GM23338 (cell line): ENCODE measurements at regions not wholly inside any gene's neighbourhood (a gene's known extent, or its start where the extent isn't known, plus 50 kb on each side); places are given as distances from the start of the nearest gene placed in this dataset.
"Not testable (repeated sequence)": the region's sequence is repeated elsewhere in the genome, so short reads cannot be mapped to it uniquely, and the experiment has no call there.

Experiments used
- ATAC-seq: fragments of 200-7000 bp; cut with Tn5 transposase; 3 replicates; pipeline ENCODE4 v1.9.1; 2020
- DNase-seq: peaks from one replicate; pipeline ENCODE4 v3.0.0-alpha.2; 2015; ENCODE audit warnings: low spot score
- H2AFZ ChIP-seq: fragments of 200-600 bp; sonication (generic); 2 replicates; pipeline ENCODE4 v1.8.0; 2016; ENCODE audit warnings: antibody characterized with exemption, mild to moderate bottlenecking, moderate library complexity
- H3F3A ChIP-seq: fragments of 200-600 bp; sonication (generic); replicated peaks from 2 replicates; pipeline ENCODE4 v1.8.0; 2017; ENCODE audit warnings: antibody characterized with exemption, mixed run types, low read depth
- H3K27ac ChIP-seq: fragments of 200-600 bp; sonication (generic); 2 replicates; pipeline ENCODE4 v1.6.1; 2016; ENCODE audit warnings: low read depth
- H3K27me3 ChIP-seq: fragments of 200-600 bp; sonication (generic); 2 replicates; pipeline ENCODE4 v1.8.0; 2016; ENCODE audit warnings: mild to moderate bottlenecking, mixed run types, moderate library complexity; ENCODE audit not compliant: insufficient read depth
- H3K36me3 ChIP-seq: fragments of 200-600 bp; sonication (generic); 2 replicates; pipeline ENCODE4 v1.8.0; 2016; ENCODE audit warnings: mild to moderate bottlenecking; ENCODE audit not compliant: insufficient read depth
- H3K4me1 ChIP-seq: fragments of 200-600 bp; sonication (generic); 2 replicates; pipeline ENCODE4 v1.8.0; 2016; ENCODE audit warnings: mild to moderate bottlenecking, moderate library complexity; ENCODE audit not compliant: insufficient read depth
- H3K4me2 ChIP-seq: fragments of 200-600 bp; sonication (generic); 2 replicates; pipeline ENCODE4 v1.7.1; 2017; ENCODE audit warnings: mixed run types
- H3K4me3 ChIP-seq: fragments of 200-600 bp; sonication (generic); 2 replicates; pipeline ENCODE4 v1.6.1; 2016; ENCODE audit warnings: mixed run types
- H3K79me2 ChIP-seq: fragments of 200-600 bp; sonication (generic); replicated peaks from 2 replicates; pipeline ENCODE4 v1.8.0; 2017; ENCODE audit warnings: mild to moderate bottlenecking; ENCODE audit not compliant: insufficient read depth
- H3K9me2 ChIP-seq: fragments of 200-600 bp; sonication (generic); 2 replicates; pipeline ENCODE4 v1.8.0; 2017; ENCODE audit not compliant: insufficient read depth
- H4K20me1 ChIP-seq: fragments of 200-600 bp; sonication (generic); replicated peaks from 2 replicates; pipeline ENCODE4 v1.8.0; 2017; ENCODE audit warnings: mild to moderate bottlenecking; ENCODE audit not compliant: insufficient read depth
- H3K27ac Mint-ChIP-seq: 2 replicates; pipeline ENCODE4 v1.8.0; 2020; ENCODE audit warnings: inconsistent platforms, mild to moderate bottlenecking, moderate library complexity, mixed read lengths
- H3K27me3 Mint-ChIP-seq: 3 replicates; pipeline ENCODE4 v1.8.0; 2022; ENCODE audit warnings: low read depth, mild to moderate bottlenecking, moderate library complexity, mixed read lengths, inconsistent platforms; ENCODE audit not compliant: insufficient read depth, poor library complexity
- H3K36me3 Mint-ChIP-seq: 3 replicates; pipeline ENCODE4 v1.8.0; 2021; ENCODE audit warnings: low read depth, mild to moderate bottlenecking, inconsistent platforms, moderate library complexity, mixed read lengths
- H3K4me1 Mint-ChIP-seq: 3 replicates; pipeline ENCODE4 v1.8.0; 2020; ENCODE audit warnings: mild to moderate bottlenecking, inconsistent platforms, mixed read lengths
- H3K4me3 Mint-ChIP-seq: 3 replicates; pipeline ENCODE4 v1.8.0; 2021; ENCODE audit warnings: moderate library complexity, mild to moderate bottlenecking, inconsistent platforms, mixed read lengths
- H3K9me3 Mint-ChIP-seq: 3 replicates; pipeline ENCODE4 v1.8.0; 2020; ENCODE audit warnings: moderate library complexity, mild to moderate bottlenecking, inconsistent platforms, mixed read lengths
- NANOG ChIP-seq: IDR thresholded peaks from 2 replicates; pipeline ENCODE4 v1.6.1; 2016; ENCODE audit warnings: antibody characterized with exemption, borderline replicate concordance
- ZNF114 ChIP-seq: fragments of 250-450 bp; sonication (Bioruptor Pico); IDR thresholded peaks from 2 replicates; pipeline ENCODE4 v1.5.0; 2020; ENCODE audit warnings: mild to moderate bottlenecking, moderate library complexity

- peaks cover 3% of the 10 kb centered on the region for H3K27me3 Mint-ChIP-seq
- Histone ChIP-seq H3F3A (no peaks in the 10 kb centered on the region), H3K4me1 (no peaks in the 10 kb centered on the region), H4K20me1 (no peaks in the 10 kb centered on the region), H3K79me2 (no peaks in the 10 kb centered on the region), H2AFZ (no peak overlapping the region), H3K27me3 (no peaks in the 10 kb centered on the region), H3K36me3 (peaks cover 2% of the 10 kb centered on the region; the same call in 1 of the 2 replicates), H3K27ac (no peak overlapping the region), H3K9me2 (0 out of 2 replicates have a peak, but pooled peaks cover 4% of the 10 kb centered on the region), H3K4me2 (no peak overlapping the region), H3K4me3 (no peak overlapping the region)
- peaks cover 10% of the 10 kb centered on the region; the same call in 2 of the 3 replicates for H3K36me3 Mint-ChIP-seq
- peaks cover 16% of the 10 kb centered on the region for H3K9me3 Mint-ChIP-seq
- TF ChIP-seq ZNF114, result no peak
- DNase-seq, result no peak
- H3K27ac Mint-ChIP-seq, result no peak overlapping the region; the same call in 1 of the 2 replicates
- H3K4me1 Mint-ChIP-seq, result peaks cover 2% of the 10 kb centered on the region; the same call in 2 of the 3 replicates
- ATAC-seq, result no peak
- no peak overlapping the region for H3K4me3 Mint-ChIP-seq
Measured at GRCh38 chr4:138437263-138437851, 195.2 kb upstream of the SLC7A11 start.

DNA sequence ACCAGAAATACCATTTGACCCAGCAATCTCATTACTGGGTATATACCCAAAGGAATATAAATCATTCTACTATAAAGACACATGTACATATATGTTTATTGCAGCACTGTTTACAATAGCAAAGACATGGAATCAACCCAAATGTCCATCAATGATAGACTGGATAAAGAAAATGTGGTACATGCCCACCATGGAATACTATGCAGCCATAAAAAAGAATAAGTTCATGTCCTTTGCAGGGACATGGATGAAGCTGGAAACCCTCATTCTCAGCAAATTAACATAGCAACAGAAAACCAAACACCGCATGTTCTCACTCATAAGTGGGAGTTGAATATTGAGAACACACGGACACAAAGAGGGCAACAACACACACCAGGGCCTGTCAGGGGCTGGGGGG lies 193.6 kb upstream of the SLC7A11 start:
- H3K4me2 ChIP-seq, H4K20me1 ChIP-seq, H3K9me2 ChIP-seq, H3K36me3 Mint-ChIP-seq, H3K4me3 Mint-ChIP-seq, H3F3A ChIP-seq, H3K27ac Mint-ChIP-seq, H3K36me3 ChIP-seq, H3K4me1 ChIP-seq, H3K27me3 Mint-ChIP-seq, ATAC-seq, H3K4me3 ChIP-seq, DNase-seq, H2AFZ ChIP-seq, H3K79me2 ChIP-seq, H3K27me3 ChIP-seq, H3K27ac ChIP-seq, H3K4me1 Mint-ChIP-seq: not testable (repeated sequence)
- peaks cover 17% of the 10 kb centered on the region for H3K9me3 Mint-ChIP-seq

DNA sequence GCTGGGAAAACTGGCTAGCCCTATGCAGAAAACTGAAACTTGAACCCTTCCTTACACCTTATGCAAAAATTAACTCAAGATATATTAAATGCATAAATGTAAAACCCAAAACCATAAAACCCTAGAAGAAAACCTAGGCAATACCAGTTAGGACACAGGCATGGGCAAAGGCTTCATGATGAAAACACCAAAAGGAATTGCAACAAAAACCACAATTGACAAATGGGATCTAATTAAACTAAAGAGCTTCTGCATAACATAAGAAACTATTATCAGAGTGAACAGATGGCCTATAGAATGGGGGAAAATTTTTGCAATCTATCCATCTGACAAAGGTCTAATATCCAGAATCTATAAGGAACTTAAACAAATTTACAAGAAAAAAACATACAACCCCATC lies 192.9 kb upstream of the SLC7A11 start:
- not testable (repeated sequence) for H3K27ac ChIP-seq, H3K27me3 Mint-ChIP-seq

GRCh38 chr4:138428611-138429010 lies 186.5 kb upstream of the SLC7A11 start:
- ATAC-seq, result no peak

More for the DNA sequence above, 192.9 kb upstream of the SLC7A11 start:
- not testable (repeated sequence) for H3K4me3 ChIP-seq, DNase-seq, H2AFZ ChIP-seq, ATAC-seq, H3K4me2 ChIP-seq, H3K36me3 Mint-ChIP-seq, H3K79me2 ChIP-seq, H3K27ac Mint-ChIP-seq, H4K20me1 ChIP-seq, H3K4me1 Mint-ChIP-seq, H3F3A ChIP-seq, H3K4me1 ChIP-seq, H3K27me3 ChIP-seq, H3K36me3 ChIP-seq, H3K4me3 Mint-ChIP-seq, H3K9me2 ChIP-seq
- H3K9me3 Mint-ChIP-seq, result peaks cover 17% of the 10 kb centered on the region

More at GRCh38 chr4:138428611-138429010, 186.5 kb upstream of the SLC7A11 start:
- no peaks in the 10 kb centered on the region for H4K20me1 ChIP-seq
- DNase-seq, result no peak
- H3K27me3 ChIP-seq, result no peaks in the 10 kb centered on the region
- no peak overlapping the region for H3K4me2 ChIP-seq
- no peaks in the 10 kb centered on the region for H3K79me2 ChIP-seq
- peaks cover 2% of the 10 kb centered on the region; the same call in 2 of the 3 replicates for H3K4me1 Mint-ChIP-seq
- TF ChIP-seq NANOG (no peak), ZNF114 (no peak)
- H3K9me2 ChIP-seq, result peaks cover 9% of the 10 kb centered on the region; the same call in 1 of the 2 replicates
- H3K36me3 Mint-ChIP-seq, result no peaks in the 10 kb centered on the region
- H3K4me3 Mint-ChIP-seq, result no peak overlapping the region
- H3K4me1 ChIP-seq, result no peaks in the 10 kb centered on the region
- no peaks in the 10 kb centered on the region for H3F3A ChIP-seq
- no peak overlapping the region for H3K27ac ChIP-seq
- H3K27me3 Mint-ChIP-seq, result peaks cover 3% of the 10 kb centered on the region
- H3K36me3 ChIP-seq, result peaks cover 3% of the 10 kb centered on the region; the same call in 1 of the 2 replicates
- H2AFZ ChIP-seq, result no peak overlapping the region
- H3K9me3 Mint-ChIP-seq, result peaks cover 6% of the 10 kb centered on the region; the same call in 2 of the 3 replicates
- no peak overlapping the region for H3K27ac Mint-ChIP-seq
- no peak overlapping the region for H3K4me3 ChIP-seq
